A204.1 (cell line): ENCODE measurements at regions not wholly inside any gene's neighbourhood (a gene's known extent, or its start where the extent isn't known, plus 50 kb on each side); places are given as distances from the start of the nearest gene placed in this dataset.
"Not testable (repeated sequence)": the region's sequence is repeated elsewhere in the genome, so short reads cannot be mapped to it uniquely, and the experiment has no call there.

Experiments
- FAIRE-seq: peaks from 2 replicates; lab custom pipeline; 2012; peaks lifted over from hg19 to GRCh38; lab: Jason Lieb, UNC

GRCh38 chr2:16238786-16239185 lies 298.4 kb downstream of the MYCN start:
- FAIRE-seq: no peak

GRCh38 chr2:16238001-16238761 lies 297.8 kb downstream of the MYCN start:
- no peak for FAIRE-seq

GRCh38 chr2:16235747-16236146 lies 295.4 kb downstream of the MYCN start:
- no peak for FAIRE-seq

GRCh38 chr2:16235291-16235690 lies 294.9 kb downstream of the MYCN start:
- FAIRE-seq: not testable (repeated sequence)

- no peak for FAIRE-seq
Observed at GRCh38 chr2:16228951-16229350, 288.6 kb downstream of the MYCN start.

- FAIRE-seq: no peak
Observed at GRCh38 chr2:16228471-16228870, 288.1 kb downstream of the MYCN start.

- FAIRE-seq: no peak
Observed at GRCh38 chr2:16227811-16228462, 287.6 kb downstream of the MYCN start.

- no peak for FAIRE-seq
Observed at GRCh38 chr2:16226943-16227664, 286.8 kb downstream of the MYCN start.

GRCh38 chr2:16226381-16226780 lies 286.0 kb downstream of the MYCN start:
- FAIRE-seq: no peak

GRCh38 chr2:16225545-16225944 lies 285.2 kb downstream of the MYCN start:
- no peak for FAIRE-seq

GRCh38 chr2:16225071-16225470 lies 284.7 kb downstream of the MYCN start:
- no peak for FAIRE-seq

GRCh38 chr2:16224298-16225045 lies 284.1 kb downstream of the MYCN start:
- no peak for FAIRE-seq

GRCh38 chr2:16223841-16224177 lies 283.5 kb downstream of the MYCN start:
- FAIRE-seq: no peak

GRCh38 chr2:16223161-16223840 lies 283.0 kb downstream of the MYCN start:
- FAIRE-seq: no peak

- FAIRE-seq: no peak
Observed at GRCh38 chr2:16222326-16222725, 282.0 kb downstream of the MYCN start.

GRCh38 chr2:16221461-16222010 lies 281.2 kb downstream of the MYCN start:
- FAIRE-seq: no peak

GRCh38 chr2:16219292-16219975 lies 279.1 kb downstream of the MYCN start:
- FAIRE-seq: no peak

- FAIRE-seq: no peak
Observed at GRCh38 chr2:16218625-16219024, 278.3 kb downstream of the MYCN start.

GRCh38 chr2:16218161-16218560 lies 277.8 kb downstream of the MYCN start:
- FAIRE-seq: no peak

- FAIRE-seq: not testable (repeated sequence)
Observed at GRCh38 chr2:16217741-16218140, 277.4 kb downstream of the MYCN start.

- no peak for FAIRE-seq
Observed at GRCh38 chr2:16217291-16217690, 276.9 kb downstream of the MYCN start.
